GM23338 (cell line): ENCODE measurements at regions not wholly inside any gene's neighbourhood (a gene's known extent, or its start where the extent isn't known, plus 50 kb on each side); places are given as distances from the start of the nearest gene placed in this dataset.

ENCODE experiments used
- ATAC-seq: fragments of 200-7000 bp; cut with Tn5 transposase; 3 replicates; pipeline ENCODE4 v1.9.1; 2020
- DNase-seq: peaks from one replicate; pipeline ENCODE4 v3.0.0-alpha.2; 2015; ENCODE audit warnings: low spot score
- H2AFZ ChIP-seq: fragments of 200-600 bp; sonication (generic); 2 replicates; pipeline ENCODE4 v1.8.0; 2016; ENCODE audit warnings: antibody characterized with exemption, mild to moderate bottlenecking, moderate library complexity
- H3F3A ChIP-seq: fragments of 200-600 bp; sonication (generic); replicated peaks from 2 replicates; pipeline ENCODE4 v1.8.0; 2017; ENCODE audit warnings: antibody characterized with exemption, mixed run types, low read depth
- H3K27ac ChIP-seq: fragments of 200-600 bp; sonication (generic); 2 replicates; pipeline ENCODE4 v1.6.1; 2016; ENCODE audit warnings: low read depth
- H3K27me3 ChIP-seq: fragments of 200-600 bp; sonication (generic); 2 replicates; pipeline ENCODE4 v1.8.0; 2016; ENCODE audit warnings: mild to moderate bottlenecking, mixed run types, moderate library complexity; ENCODE audit not compliant: insufficient read depth
- H3K36me3 ChIP-seq: fragments of 200-600 bp; sonication (generic); 2 replicates; pipeline ENCODE4 v1.8.0; 2016; ENCODE audit warnings: mild to moderate bottlenecking; ENCODE audit not compliant: insufficient read depth
- H3K4me1 ChIP-seq: fragments of 200-600 bp; sonication (generic); 2 replicates; pipeline ENCODE4 v1.8.0; 2016; ENCODE audit warnings: mild to moderate bottlenecking, moderate library complexity; ENCODE audit not compliant: insufficient read depth
- H3K4me2 ChIP-seq: fragments of 200-600 bp; sonication (generic); 2 replicates; pipeline ENCODE4 v1.7.1; 2017; ENCODE audit warnings: mixed run types
- H3K4me3 ChIP-seq: fragments of 200-600 bp; sonication (generic); 2 replicates; pipeline ENCODE4 v1.6.1; 2016; ENCODE audit warnings: mixed run types
- H3K79me2 ChIP-seq: fragments of 200-600 bp; sonication (generic); replicated peaks from 2 replicates; pipeline ENCODE4 v1.8.0; 2017; ENCODE audit warnings: mild to moderate bottlenecking; ENCODE audit not compliant: insufficient read depth
- H3K9me2 ChIP-seq: fragments of 200-600 bp; sonication (generic); 2 replicates; pipeline ENCODE4 v1.8.0; 2017; ENCODE audit not compliant: insufficient read depth
- H4K20me1 ChIP-seq: fragments of 200-600 bp; sonication (generic); replicated peaks from 2 replicates; pipeline ENCODE4 v1.8.0; 2017; ENCODE audit warnings: mild to moderate bottlenecking; ENCODE audit not compliant: insufficient read depth
- H3K27ac Mint-ChIP-seq: 2 replicates; pipeline ENCODE4 v1.8.0; 2020; ENCODE audit warnings: inconsistent platforms, mild to moderate bottlenecking, moderate library complexity, mixed read lengths
- H3K27me3 Mint-ChIP-seq: 3 replicates; pipeline ENCODE4 v1.8.0; 2022; ENCODE audit warnings: low read depth, mild to moderate bottlenecking, moderate library complexity, mixed read lengths, inconsistent platforms; ENCODE audit not compliant: insufficient read depth, poor library complexity
- H3K36me3 Mint-ChIP-seq: 3 replicates; pipeline ENCODE4 v1.8.0; 2021; ENCODE audit warnings: low read depth, mild to moderate bottlenecking, inconsistent platforms, moderate library complexity, mixed read lengths
- H3K4me1 Mint-ChIP-seq: 3 replicates; pipeline ENCODE4 v1.8.0; 2020; ENCODE audit warnings: mild to moderate bottlenecking, inconsistent platforms, mixed read lengths
- H3K4me3 Mint-ChIP-seq: 3 replicates; pipeline ENCODE4 v1.8.0; 2021; ENCODE audit warnings: moderate library complexity, mild to moderate bottlenecking, inconsistent platforms, mixed read lengths
- H3K9me3 Mint-ChIP-seq: 3 replicates; pipeline ENCODE4 v1.8.0; 2020; ENCODE audit warnings: moderate library complexity, mild to moderate bottlenecking, inconsistent platforms, mixed read lengths
- CREB1 ChIP-seq: fragments of 250-450 bp; sonication (Bioruptor Pico); IDR thresholded peaks from 2 replicates; pipeline ENCODE4 v1.5.0; 2020; ENCODE audit warnings: low read depth, mild to moderate bottlenecking, moderate library complexity
- CTCF ChIP-seq, 2 experiments: fragments of 200-600 bp in 1 of 2; sonication (generic) in 1 of 2; conservative IDR thresholded peaks; 2 replicates each; pipeline versions ENCODE4 v1.5.1 to v1.6.1; 2016 to 2017; ENCODE audit warnings: antibody characterized with exemption in 2 of 2, low read depth in 2 of 2, mild to moderate bottlenecking in 2 of 2, moderate library complexity in 1 of 2
- EZH2 ChIP-seq: fragments of 200-600 bp; sonication (generic); IDR thresholded peaks from one replicate; pipeline ENCODE4 v1.8.0; 2017; ENCODE audit warnings: antibody characterized with exemption, mild to moderate bottlenecking, low read depth; ENCODE audit not compliant: unreplicated experiment
- EZH2phosphoT487 ChIP-seq: fragments of 200-600 bp; sonication (generic); IDR thresholded peaks from one replicate; pipeline ENCODE4 v1.8.1; 2018; ENCODE audit warnings: antibody characterized with exemption; ENCODE audit not compliant: unreplicated experiment
- JUNB ChIP-seq: IDR thresholded peaks from one replicate; pipeline ENCODE4 v1.6.1; 2016; ENCODE audit warnings: antibody characterized with exemption; ENCODE audit not compliant: unreplicated experiment
- NANOG ChIP-seq: IDR thresholded peaks from 2 replicates; pipeline ENCODE4 v1.6.1; 2016; ENCODE audit warnings: antibody characterized with exemption, borderline replicate concordance
- POLR2AphosphoS5 ChIP-seq: IDR thresholded peaks from 2 replicates; pipeline ENCODE4 v1.6.1; 2016; ENCODE audit warnings: antibody characterized with exemption, low read depth
- REST ChIP-seq: IDR thresholded peaks from one replicate; pipeline ENCODE4 v1.6.1; 2018; ENCODE audit warnings: antibody characterized with exemption; ENCODE audit not compliant: unreplicated experiment
- ZNF331 ChIP-seq: fragments of 250-450 bp; sonication (Bioruptor Pico); IDR thresholded peaks from 2 replicates; pipeline ENCODE4 v1.5.0; 2020; ENCODE audit warnings: low read depth, mild to moderate bottlenecking, moderate library complexity
- TF ChIP-seq, protein P1 (sequence below): fragments of 250-450 bp; sonication (Bioruptor Pico); IDR thresholded peaks from 2 replicates; pipeline ENCODE4 v1.5.0; 2020; ENCODE audit warnings: mild to moderate bottlenecking, moderate library complexity
- TF ChIP-seq, protein P2 (sequence below): IDR thresholded peaks from 2 replicates; pipeline ENCODE4 v1.6.1; 2016; ENCODE audit warnings: antibody characterized with exemption

GRCh38 chr2:111250448-111251030, 129.8 kb downstream of the BCL2L11 start (continued):
- TF ChIP-seq, protein P1, sequence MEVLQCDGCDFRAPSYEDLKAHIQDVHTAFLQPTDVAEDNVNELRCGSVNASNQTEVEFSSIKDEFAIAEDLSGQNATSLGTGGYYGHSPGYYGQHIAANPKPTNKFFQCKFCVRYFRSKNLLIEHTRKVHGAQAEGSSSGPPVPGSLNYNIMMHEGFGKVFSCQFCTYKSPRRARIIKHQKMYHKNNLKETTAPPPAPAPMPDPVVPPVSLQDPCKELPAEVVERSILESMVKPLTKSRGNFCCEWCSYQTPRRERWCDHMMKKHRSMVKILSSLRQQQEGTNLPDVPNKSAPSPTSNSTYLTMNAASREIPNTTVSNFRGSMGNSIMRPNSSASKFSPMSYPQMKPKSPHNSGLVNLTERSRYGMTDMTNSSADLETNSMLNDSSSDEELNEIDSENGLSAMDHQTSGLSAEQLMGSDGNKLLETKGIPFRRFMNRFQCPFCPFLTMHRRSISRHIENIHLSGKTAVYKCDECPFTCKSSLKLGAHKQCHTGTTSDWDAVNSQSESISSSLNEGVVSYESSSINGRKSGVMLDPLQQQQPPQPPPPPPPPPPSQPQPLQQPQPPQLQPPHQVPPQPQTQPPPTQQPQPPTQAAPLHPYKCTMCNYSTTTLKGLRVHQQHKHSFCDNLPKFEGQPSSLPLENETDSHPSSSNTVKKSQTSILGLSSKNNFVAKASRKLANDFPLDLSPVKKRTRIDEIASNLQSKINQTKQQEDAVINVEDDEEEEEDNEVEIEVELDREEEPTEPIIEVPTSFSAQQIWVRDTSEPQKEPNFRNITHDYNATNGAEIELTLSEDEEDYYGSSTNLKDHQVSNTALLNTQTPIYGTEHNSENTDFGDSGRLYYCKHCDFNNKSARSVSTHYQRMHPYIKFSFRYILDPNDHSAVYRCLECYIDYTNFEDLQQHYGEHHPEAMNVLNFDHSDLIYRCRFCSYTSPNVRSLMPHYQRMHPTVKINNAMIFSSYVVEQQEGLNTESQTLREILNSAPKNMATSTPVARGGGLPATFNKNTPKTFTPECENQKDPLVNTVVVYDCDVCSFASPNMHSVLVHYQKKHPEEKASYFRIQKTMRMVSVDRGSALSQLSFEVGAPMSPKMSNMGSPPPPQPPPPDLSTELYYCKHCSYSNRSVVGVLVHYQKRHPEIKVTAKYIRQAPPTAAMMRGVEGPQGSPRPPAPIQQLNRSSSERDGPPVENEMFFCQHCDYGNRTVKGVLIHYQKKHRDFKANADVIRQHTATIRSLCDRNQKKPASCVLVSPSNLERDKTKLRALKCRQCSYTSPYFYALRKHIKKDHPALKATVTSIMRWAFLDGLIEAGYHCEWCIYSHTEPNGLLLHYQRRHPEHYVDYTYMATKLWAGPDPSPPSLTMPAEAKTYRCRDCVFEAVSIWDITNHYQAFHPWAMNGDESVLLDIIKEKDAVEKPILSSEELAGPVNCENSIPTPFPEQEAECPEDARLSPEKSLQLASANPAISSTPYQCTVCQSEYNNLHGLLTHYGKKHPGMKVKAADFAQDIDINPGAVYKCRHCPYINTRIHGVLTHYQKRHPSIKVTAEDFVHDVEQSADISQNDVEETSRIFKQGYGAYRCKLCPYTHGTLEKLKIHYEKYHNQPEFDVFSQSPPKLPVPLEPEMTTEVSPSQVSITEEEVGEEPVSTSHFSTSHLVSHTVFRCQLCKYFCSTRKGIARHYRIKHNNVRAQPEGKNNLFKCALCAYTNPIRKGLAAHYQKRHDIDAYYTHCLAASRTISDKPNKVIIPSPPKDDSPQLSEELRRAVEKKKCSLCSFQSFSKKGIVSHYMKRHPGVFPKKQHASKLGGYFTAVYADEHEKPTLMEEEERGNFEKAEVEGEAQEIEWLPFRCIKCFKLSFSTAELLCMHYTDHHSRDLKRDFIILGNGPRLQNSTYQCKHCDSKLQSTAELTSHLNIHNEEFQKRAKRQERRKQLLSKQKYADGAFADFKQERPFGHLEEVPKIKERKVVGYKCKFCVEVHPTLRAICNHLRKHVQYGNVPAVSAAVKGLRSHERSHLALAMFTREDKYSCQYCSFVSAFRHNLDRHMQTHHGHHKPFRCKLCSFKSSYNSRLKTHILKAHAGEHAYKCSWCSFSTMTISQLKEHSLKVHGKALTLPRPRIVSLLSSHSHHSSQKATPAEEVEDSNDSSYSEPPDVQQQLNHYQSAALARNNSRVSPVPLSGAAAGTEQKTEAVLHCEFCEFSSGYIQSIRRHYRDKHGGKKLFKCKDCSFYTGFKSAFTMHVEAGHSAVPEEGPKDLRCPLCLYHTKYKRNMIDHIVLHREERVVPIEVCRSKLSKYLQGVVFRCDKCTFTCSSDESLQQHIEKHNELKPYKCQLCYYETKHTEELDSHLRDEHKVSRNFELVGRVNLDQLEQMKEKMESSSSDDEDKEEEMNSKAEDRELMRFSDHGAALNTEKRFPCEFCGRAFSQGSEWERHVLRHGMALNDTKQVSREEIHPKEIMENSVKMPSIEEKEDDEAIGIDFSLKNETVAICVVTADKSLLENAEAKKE = no peak
- TF ChIP-seq NANOG (no peak), CREB1 (no peak), EZH2 (no peak), POLR2AphosphoS5 (no peak), CTCF (conservative IDR thresholded peaks at IDR 0.05; ENCODE audit: low read depth in 2 of 2) (no peak), JUNB (no peak), ZNF331 (CRISPR knock-in tag) (no peak), EZH2phosphoT487 (no peak)

- H3K4me2 ChIP-seq = no peak overlapping the region
- H3K79me2 ChIP-seq = no peaks in the 10 kb centered on the region
- Mint-ChIP-seq H3K27ac (no peak overlapping the region), H3K9me3 (peaks cover 22% of the 10 kb centered on the region), H3K4me3 (no peak overlapping the region), H3K4me1 (no peaks in the 10 kb centered on the region), H3K36me3 (peaks cover 18% of the 10 kb centered on the region), H3K27me3 (peaks cover 10% of the 10 kb centered on the region)
- H4K20me1 ChIP-seq = no peaks in the 10 kb centered on the region
- no peak overlapping the region for H3K4me3 ChIP-seq
- ATAC-seq = no peak
- H3K27me3 ChIP-seq = no peaks in the 10 kb centered on the region
- no peaks in the 10 kb centered on the region for H3K4me1 ChIP-seq
- peaks cover 16% of the 10 kb centered on the region for H3K9me2 ChIP-seq
- DNase-seq = no peak
- no peaks in the 10 kb centered on the region for H3F3A ChIP-seq
- no peak overlapping the region for H2AFZ ChIP-seq
- H3K36me3 ChIP-seq = no peaks in the 10 kb centered on the region
- H3K27ac ChIP-seq = no peak overlapping the region
- no peak for TF ChIP-seq EZH2
- TF ChIP-seq CREB1 = no peak
- TF ChIP-seq NANOG = no peak
- TF ChIP-seq REST = no peak
- no peak for TF ChIP-seq ZNF331 (CRISPR knock-in tag)
- TF ChIP-seq, protein P2, sequence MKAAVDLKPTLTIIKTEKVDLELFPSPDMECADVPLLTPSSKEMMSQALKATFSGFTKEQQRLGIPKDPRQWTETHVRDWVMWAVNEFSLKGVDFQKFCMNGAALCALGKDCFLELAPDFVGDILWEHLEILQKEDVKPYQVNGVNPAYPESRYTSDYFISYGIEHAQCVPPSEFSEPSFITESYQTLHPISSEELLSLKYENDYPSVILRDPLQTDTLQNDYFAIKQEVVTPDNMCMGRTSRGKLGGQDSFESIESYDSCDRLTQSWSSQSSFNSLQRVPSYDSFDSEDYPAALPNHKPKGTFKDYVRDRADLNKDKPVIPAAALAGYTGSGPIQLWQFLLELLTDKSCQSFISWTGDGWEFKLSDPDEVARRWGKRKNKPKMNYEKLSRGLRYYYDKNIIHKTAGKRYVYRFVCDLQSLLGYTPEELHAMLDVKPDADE = no peak
Measured at GRCh38 chr2:111251711-111252110, 131.0 kb downstream of the BCL2L11 start.
